C4-2B (cell line): ENCODE measurements at regions not wholly inside any gene's neighbourhood (a gene's known extent, or its start where the extent isn't known, plus 50 kb on each side); places are given as distances from the start of the nearest gene placed in this dataset.

Experiments used
- CTCF ChIP-seq: fragments of 450-650 bp; conservative IDR thresholded peaks from 2 replicates; pipeline ENCODE4 v1.5.1; 2017; ENCODE audit warnings: mild to moderate bottlenecking
- ZFX ChIP-seq: fragments of 450-650 bp; IDR thresholded peaks from 2 replicates; pipeline ENCODE4 v1.6.1; 2017

- TF ChIP-seq ZFX = no peak
- no peak for TF ChIP-seq CTCF
Observed at GRCh38 chr6:2557181-2557720, 193.5 kb downstream of the MYLK4 start.
